GM18520 (cell line): ENCODE measurements at regions not wholly inside any gene's neighbourhood (a gene's known extent, or its start where the extent isn't known, plus 50 kb on each side); places are given as distances from the start of the nearest gene placed in this dataset.
"Not testable (repeated sequence)": the region's sequence is repeated elsewhere in the genome, so short reads cannot be mapped to it uniquely, and the experiment has no call there.

Experiments used
- ATAC-seq: cut with Tn5 transposase; IDR thresholded peaks from one replicate; pipeline ENCODE4 v1.9.1; 2021; ENCODE audit not compliant: unreplicated experiment

DNA sequence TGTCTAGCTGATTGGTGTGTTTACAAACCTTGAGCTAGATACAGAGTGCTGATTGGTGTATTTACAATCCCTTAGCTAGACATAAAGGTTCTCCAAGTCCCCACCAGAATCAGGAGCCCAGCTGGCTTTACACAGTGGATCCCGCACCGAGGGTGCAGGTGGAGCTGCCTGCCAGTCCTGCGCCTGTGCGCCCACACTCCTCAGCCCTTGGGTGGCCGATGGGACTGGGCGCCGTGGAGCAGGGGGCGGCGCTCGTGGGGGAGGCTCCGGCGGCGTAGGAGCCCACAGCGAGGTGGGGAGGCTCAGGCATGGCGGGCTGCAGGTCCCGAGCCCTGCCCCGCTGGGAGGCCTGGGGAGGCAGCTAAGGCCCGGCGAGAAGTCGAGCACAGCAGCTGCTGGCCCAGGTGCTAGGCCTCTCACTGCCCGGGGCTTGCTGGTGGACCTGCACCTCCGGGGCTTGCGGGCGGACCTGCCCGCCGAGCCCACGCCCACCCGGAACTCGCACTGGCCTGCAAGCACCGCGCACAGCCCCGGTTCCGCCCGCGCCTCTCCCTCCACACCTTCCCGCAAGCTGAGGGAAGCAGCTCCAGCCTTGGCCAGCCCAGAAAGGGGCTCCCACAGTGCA is 51.0 kb upstream of the CDYL start:
- not testable (repeated sequence) for ATAC-seq

DNA sequence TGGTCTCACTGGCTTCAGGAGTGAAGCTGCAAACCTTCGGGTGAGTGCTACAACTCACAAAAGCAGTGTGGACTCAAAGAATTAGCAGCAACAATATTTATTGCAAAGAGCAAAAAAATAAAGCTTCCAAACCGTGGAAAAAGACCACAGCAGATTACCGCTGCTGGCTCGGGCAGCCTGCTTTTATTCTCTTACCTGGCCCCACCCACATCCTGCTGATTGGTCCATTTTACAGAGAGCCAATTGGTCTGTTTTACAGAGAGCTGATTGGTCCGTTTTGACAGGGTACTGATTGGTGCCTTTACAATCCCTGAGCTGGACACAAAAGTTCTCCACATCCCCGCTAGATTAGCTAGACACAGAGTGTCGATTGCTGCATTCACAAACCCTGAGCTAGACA is 51.5 kb upstream of the CDYL start:
- not testable (repeated sequence) for ATAC-seq

DNA sequence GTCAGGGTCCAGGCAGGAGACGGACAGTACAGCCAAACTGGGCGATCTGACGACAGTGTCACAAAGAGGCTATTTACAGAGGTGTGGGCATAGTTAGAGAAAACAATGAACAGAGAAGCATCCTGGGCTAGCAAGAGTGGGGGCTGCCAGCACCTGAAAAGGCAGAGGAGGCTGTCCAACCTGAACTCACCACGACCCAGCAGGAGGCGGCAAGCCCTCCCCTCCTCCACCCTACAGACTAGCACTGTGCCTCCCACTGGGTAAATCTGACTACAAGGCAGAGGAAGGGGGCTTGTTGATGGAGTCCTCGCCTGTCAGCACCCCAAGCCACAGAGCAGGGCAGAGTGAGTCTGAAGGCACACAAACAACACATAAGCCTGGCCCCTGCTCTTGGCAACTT is 52.8 kb upstream of the CDYL start:
- ATAC-seq, result no peak

DNA sequence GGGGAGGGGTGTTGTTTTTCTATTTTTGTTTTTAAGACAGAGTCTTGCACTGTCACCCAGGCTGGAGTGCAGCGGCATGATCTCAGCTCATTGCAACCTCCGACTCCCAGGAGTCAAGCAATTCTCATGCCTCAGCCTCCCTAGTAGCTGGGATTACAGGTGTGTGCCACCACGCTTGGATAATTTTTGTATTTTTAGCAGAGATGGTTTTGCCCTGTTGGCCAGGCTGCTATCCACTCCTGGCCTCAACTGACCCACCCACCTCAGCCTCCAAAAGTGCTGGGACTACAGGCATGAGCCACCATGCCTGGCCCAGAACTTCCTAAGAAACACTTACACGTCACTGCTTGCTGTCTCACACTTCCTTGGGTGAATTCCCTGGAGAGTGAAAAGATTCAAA is 54.8 kb upstream of the CDYL start:
- ATAC-seq, result not testable (repeated sequence)

DNA sequence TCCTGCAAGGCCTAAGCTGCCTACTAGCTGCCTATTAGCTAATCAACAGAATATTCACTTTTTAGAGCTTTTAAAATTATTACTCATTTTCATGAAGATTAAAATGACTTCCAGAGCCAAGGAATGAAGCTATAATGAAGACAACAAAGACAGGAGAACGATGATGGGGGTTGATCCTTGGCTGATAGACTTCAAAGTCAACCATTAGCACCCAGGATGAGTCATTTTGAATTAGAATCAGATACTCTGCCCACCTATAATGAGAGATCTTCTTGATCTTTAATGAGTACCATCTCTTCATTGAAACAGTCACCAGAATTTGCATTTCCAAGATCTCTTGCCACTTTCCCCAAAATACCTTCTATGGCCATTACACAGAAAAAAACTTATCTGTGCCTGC is 56.7 kb upstream of the CDYL start:
- ATAC-seq, result no peak

DNA sequence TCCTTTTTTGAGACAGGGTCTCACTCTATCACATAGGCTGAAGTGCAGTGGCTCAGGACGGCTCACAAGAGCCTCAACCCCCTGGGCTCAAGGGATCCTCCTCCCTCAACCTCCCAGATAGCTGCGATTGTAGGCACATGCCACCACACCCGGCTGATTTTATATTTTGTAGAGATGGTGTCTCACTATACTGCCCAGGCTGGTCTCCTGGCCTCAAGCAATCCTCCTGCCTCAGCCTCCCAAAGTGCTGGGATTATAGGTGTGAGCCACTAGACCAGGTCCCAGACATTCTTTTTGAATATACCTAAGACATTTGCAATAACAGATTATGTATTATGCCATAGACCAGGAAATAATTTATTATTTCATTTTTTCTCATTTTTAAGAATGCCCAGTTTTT is 58.3 kb upstream of the CDYL start:
- ATAC-seq, result no peak

DNA sequence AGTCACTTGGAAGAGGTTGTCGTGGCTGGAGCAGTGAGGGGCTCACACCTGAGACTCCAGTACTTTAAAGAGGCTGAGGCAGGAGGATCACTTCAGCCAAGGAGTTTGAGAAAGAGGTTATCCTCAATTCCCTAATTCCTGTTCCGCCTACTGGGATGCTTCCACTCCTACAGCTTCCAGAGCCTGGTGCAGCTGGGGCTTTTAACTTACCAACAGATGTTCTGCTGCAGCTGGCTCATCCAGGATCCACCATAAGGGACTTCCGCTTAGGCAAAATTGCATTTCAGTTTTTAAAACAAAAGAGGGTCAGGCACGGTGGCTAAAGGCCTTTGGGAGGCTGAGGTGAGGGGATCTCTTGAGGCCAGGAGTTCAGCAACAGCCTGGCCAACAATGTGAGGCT is 59.1 kb upstream of the CDYL start:
- ATAC-seq, result no peak

DNA sequence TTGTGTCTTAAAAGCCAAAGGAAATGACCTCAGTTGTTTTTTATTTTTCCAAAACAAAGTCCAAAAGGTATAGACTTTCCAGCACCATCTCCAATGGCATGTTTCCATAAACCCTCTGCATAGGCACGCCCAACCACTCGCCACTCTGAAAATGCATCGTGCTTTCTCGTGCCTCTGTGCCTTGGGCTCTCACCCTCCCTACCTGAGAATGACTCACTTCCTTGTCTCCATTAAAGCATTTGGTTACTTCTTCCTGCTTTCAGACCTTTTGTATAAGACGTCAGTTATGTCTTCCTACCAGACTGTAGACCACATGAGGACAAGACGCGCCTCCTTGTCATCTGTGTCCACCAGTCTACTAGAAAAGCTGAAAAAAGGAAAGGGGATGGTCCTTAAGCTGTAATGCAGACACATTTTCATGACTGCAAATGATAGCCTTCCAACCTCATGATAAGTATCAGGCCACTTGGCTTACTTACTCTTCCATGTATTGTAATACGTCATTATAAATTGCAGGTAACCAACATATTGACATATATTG is 61.2 kb upstream of the CDYL start:
- no peak for ATAC-seq

DNA sequence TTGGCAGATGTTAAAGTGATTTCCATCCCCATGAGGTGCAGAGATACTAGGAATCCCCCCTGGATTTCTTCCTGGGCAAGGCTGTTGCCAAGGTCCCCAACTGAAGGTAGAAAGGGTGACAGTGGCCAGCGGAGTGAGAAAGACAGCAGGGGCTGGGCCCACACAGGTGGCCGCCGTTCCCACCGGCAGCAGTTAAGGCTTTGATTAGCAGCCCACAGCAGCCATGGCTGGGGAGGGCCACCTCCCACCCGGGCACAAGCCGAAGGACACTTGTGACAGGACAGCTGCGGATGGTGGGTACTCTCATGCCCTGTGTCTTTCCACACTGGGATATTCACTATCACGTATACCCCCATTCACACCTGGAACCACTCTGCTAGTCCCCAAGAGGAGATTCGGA is 63.9 kb upstream of the CDYL start:
- no peak for ATAC-seq

DNA sequence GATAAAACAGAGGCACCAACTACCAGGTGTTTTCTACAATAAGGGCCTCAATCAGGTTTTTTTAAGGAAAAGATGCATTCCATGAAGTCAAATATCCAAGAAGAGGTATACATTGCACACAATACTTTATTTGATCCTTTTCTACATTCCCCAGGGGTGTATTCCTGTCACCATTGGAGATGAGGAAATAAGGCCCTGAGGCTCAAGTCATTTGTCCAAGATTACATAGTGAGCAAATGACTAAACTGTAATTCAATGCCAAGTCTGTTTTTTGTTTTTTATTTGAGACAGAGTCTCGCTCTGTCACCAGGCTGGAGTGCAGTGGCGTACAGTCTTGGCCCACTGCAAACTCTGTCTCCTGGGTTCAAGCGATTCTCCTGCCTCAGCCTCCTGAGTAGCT is 69.2 kb upstream of the CDYL start:
- no peak for ATAC-seq

DNA sequence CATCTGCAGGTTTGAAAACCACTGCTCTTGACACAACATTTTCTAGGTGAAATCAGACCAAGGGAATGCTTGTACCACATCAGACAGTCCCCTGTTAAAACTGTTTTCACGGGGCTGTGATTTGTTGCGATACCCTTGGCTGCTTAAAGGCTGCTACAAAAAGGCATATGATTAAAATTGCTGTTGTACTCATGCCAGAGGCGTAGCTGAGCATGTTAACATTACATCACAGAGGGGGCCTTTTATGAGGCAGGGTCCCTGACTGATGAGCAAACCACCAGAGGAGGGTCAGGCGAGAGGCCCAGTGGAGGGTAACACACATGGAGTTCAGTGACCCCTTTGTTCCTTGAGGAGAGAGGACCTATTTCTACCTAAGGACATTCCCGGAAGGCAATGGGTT is 70.4 kb upstream of the CDYL start:
- ATAC-seq, result no peak

DNA sequence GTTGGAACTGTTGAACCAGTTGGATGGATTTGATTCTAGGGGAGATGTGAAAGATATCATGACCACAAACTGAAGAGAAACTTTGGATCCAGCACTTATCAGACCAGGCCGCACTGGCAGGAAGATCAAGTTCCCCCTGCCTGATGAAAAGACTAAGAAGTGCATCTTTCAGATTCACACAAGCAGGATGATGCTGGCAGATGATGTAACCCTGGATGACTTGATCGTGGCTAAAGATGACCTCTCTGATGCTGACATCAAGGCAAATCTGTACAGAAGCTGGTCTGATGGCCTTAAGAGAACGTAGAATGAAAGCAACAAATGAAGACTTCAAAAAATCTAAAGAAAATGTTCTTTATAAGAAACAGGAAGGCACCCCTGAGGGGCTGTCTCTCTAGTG is 72.8 kb upstream of the CDYL start:
- ATAC-seq, result no peak

DNA sequence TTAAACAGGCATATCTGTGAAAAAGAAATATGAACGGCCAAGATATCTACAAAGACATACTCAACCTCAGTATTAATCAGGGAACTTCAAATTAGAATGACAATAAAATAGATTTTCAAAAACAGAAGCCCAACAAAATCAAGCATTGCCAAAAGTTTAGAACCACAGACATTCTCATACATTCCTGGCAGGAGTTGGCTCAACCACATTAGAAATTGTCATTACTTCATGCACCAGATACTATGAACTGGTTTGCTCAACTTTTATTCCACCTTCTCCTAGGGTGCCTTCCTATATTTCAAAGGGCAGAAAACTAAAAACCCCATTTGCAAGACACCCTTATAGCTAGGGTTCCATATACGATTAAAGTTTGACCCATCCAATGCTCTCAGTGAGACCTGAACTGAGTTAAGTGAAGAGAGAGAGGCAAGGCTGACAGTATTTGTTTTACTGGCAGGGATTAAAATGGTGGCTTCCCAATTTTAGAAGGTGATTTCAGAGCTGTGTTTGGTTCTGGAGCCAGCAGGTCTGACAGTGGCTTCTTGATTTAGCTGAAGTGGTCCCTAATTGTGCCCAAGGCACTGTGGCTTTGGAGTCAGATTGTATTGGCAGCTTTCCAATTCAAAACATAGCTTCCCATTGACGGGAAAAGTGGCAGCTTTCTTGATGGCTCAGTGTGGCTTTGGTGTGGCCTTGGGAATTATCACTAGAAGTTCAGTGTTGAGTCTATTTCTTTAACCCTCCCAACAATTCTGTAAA is 77.1 kb upstream of the CDYL start:
- no peak for ATAC-seq

DNA sequence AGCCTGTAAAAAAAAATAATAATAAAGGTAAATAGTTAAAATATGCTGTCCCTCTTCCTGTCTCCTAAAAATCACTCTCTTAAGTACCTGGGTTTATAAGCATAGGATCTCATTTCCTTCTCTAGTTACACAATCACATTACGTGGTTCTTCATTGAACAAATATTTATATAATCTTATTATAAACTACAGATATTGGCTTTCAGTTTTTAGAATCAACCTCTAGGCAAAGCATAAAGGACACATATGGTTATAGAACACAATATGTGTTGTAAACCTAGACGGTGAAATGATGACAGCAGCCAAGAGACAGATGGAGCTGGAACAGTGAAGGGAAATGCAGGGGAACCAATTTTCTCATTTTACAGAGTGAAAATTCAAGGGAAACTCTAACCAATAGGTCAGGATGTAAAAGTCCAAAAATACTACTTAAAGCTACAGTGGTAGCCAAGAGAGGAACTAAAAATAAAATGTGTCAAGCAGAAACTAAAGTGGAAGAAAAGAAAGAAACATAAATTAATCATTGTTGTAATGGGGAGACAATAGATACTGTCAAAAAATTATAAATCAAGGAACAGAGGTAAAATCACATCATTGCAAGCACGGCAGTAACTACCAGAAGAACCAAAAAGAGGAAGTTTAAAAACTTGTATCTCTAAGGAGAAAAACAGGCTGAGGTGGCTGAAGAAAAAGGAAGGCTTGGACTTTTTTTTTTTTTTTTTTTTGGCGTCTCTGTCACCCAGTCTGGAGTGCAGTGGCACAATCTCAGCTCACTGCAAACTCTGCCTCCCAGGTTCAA is 82.8 kb upstream of the CDYL start:
- no peak for ATAC-seq

DNA sequence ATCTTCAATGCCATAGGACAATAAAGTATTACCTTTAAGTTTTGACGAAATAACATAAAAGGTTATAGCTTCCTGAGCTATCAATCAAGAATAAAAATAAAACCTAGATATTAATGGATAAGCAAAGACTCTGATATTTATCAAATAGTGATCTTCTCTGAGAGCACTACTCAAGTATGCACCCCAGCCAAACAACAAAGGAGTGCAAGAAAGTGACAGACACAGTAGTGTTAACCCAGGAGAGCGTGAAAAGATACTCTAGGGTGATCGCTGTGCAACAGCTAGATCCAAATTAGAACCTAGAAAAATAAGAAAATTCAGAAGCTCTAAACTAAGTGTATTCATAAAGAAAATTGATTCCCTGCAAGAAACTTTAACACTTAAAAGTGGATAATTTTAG is 83.5 kb upstream of the CDYL start:
- ATAC-seq, result no peak

DNA sequence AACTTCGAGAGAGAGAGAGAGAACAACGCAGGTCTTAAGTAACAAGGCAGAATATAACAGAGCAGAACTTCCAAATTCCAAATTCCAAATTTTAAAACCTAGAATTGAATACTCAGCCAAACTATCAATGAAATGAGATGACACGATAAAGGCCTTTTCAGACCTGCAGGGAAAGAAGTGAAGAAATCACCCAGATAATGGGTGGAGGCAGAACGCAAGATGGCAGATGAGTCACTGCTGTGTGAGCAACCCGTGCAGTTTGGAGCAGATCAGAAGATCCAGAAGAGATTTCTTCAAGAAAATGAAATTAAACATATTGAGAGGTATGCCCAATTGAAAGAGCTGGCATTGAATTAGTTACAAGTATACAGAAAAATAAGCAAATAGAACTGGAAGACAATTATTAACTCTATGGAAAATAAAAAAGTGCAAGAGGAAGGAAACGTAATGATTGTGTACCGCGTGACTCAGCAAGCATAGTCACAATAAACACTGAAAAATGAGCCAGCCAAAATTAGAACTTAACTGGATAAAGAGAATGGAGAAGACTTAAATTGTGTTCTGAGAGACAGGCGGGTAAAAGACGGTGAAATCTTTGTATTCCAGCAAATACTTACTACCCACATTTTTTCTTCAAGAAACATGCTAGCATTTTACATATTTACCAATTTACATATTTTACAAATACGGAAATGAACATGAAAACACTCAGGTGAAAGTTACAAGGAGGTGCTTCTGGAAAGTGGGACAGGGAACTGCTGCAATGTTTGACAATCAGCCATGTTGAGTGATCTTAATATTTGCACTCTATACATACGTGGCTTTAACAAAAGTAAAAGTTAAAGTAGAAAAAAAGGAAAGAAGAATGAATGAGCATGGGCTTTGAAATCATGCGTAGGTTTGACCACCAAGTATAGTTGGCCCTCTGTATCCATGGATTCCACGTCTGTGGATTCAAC is 87.9 kb upstream of the CDYL start:
- ATAC-seq, result no peak

DNA sequence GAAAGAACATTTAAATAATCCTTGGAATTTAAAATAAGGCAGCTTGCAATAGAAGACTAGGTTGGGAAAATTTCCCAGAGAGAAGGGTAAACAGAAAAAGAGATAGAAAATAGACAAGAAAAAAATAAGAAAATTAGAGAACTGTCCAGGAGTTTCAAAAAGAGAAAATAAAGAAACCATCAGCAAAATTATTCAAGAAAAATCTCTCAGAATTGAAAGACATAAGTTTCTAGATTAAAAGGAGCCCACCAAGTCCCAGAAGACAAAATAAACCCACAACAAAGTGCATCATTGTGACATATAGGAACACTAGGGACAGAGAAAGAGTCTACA is 88.6 kb upstream of the CDYL start:
- ATAC-seq, result no peak

DNA sequence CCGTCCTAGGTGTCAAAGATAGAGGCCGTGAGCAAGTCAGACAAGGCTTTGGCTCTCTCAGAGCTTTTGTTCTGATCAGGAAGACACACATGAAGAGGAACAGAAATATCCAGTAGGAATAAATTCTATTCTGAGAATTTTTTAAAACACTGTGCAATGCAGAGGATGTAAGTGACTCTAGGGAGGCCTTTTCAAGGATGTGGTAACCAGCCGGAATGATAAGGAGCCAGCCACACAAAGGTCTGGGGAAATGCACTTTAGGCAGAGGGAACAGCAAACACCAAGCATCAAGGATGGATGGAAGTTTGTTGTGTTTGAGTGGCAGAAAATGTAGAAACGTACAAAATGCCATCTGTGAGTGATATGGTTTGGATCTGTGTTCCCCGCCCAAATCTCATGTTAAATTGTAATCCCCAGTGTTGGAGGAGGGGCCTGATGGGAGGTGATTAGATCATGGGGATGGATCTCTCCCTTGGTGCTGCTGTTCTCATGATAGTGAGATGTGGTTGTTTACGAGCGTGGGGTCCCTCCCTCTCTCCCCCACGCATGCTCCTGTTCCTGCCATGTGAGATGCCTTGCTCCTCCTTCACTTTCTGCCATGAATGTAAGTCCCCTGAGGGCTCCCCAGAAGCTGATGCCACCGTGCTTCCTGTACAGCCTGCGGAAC is 93.6 kb upstream of the CDYL start:
- ATAC-seq, result no peak

DNA sequence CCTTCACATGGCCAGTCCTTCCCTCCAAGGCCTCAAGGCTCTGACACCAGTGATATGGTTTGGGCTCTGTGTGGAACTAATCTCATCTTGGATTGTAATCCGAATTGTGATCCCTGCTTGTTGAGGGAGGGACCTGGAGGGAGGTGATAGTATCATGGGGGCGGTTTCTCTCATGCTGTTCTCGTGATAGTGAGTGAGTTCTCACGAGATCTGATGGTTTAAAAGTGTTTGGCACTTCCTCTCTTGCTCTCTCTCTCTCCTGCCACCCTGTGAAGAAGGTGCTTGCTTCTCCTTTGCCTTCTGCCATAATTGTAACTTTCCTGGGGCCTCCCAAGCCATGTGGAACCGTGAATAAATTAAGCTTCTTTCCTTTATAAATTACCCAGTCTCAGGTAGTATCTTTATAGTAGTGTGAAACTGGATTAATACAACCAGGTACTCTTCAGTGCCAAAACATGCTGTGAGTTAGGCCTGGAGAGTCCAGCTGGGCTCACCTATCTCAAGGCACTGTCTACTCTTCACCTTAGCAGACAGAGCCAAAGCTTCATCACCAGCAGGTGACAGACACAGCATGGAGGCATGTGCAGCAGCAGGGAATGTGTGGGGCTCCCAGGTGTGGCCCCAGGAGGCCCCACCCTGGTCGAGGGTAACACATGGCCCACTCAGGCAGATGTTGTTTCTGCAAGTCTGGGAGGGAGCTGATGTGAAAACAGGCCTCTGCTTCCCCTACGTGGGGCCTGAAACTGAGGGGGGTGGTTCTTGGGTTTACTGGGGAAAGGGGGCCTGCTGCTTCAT is 97.5 kb upstream of the CDYL start:
- no peak for ATAC-seq

DNA sequence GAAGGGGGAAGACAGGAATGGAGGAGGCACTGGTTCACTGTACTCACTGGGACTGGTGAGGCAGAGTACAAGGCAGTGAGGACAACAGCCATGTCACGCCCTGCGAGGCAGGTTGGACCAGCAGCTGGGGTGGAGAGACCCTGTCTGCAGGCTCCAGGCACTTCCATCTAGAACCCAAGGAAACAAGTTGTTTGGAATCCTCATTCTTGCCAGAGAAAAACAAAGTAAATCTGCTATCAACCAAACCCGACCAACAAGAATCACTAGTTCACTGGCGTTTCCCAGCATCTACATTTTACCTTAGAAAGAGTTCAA is 98.5 kb upstream of the CDYL start:
- no peak for ATAC-seq
